HG03066 (cell line): ENCODE measurements at regions not wholly inside any gene's neighbourhood (a gene's known extent, or its start where the extent isn't known, plus 50 kb on each side); places are given as distances from the start of the nearest gene placed in this dataset.

ENCODE experiments used
- ATAC-seq: cut with Tn5 transposase; IDR thresholded peaks from one replicate; pipeline ENCODE4 v1.9.1; 2021; ENCODE audit warnings: low read depth; ENCODE audit not compliant: unreplicated experiment

GRCh38 chr3:46146548-46146947 is 61.6 kb downstream of the CCR1 start:
- no peak for ATAC-seq

- no peak for ATAC-seq
Observed at GRCh38 chr3:46146021-46146420, 62.1 kb downstream of the CCR1 start.

- ATAC-seq, result no peak
Observed at GRCh38 chr3:46145147-46145546, 63.0 kb downstream of the CCR1 start.

DNA sequence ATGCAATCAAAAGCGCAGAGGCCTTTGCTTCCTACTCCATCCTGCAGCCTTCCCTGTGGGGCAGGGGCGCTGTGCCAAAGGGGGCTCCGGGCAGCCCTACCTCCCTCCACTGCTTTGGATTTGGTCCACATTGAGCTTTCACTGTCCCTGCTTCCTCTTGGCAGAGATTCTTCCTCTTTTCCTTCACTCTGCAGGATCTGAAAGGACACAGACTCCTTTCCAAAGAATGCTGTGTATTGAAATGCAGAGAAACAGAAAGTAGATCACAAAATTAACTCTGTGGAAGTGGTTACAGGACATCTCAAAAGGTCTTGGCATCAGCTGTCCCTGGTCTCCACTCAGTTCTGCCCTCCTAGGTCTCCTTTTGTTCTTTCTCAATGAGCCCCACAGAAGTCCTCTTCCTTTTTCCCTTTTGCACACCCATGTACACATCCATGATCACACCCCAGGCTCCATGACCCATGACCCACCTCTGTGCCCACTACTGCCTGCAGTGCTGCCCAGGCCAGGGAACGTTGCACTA is 64.1 kb downstream of the CCR1 start:
- no peak for ATAC-seq

DNA sequence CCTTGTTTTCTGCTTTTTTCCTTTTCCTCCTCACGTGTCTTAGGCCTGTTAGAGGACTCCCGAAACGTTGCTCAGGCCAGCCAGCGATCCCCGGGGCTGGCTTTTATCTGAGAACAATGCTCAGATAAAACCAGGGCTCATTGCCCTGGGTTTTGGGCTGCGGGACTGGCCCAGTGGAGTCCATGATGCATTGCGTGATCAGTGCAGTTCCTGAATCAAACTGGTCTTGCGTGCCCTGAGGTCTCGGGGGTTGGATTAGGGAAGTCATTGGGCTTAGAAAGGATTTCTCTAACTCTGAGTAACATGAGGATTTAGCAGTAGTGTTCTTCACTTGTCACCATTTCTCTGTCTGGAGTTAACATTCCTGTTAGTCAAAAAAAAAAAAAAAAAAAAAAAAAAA is 66.3 kb downstream of the CCR1 start:
- no peak for ATAC-seq

- ATAC-seq, result no peak
Observed at GRCh38 chr3:46138581-46138980, 69.5 kb downstream of the CCR1 start.

DNA sequence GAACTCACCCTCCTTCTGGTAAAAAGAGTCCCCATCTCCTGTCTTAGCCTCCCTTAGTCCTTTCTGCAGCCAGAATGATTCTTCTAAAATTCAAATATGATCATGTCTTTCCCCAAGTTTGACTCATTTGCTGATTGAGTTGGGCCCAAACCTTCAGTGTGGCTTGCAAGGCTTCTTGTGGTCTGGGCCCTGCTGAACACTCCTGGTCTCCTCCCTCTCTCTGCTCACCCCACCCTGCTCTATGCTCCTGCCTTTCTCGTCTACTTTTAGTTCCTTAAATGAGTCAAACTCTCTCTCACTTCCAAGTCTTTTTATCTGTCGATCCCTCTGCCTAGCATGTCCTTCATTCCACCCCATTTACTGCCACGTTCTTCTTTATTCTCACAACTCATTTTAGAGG is 72.6 kb downstream of the CCR1 start:
- no peak for ATAC-seq

- ATAC-seq, result no peak
Observed at GRCh38 chr3:46133285-46133684, 74.8 kb downstream of the CCR1 start.

DNA sequence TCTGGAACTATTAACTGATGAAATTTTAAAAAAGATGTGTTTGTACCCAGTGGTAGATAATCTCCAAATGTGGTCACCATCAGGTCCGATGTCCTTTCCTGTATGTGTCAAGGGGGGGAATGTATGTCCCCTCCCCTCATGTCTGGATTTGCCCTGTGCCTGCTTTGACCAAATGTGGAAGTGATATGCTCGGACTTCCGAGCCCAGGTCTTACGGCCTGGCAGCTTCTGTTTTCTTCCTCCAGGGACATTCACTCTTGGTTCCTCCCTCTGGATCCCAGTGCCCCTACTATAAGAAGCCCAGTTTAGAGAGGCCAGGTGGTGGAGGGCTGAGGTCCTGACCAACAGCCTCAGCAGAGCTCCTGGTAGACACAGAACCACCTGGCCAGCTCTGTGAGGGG is 75.5 kb downstream of the CCR1 start:
- ATAC-seq, result no peak

- ATAC-seq, result no peak
Observed at GRCh38 chr3:46131884-46132450, 76.1 kb downstream of the CCR1 start.

GRCh38 chr3:46130631-46131310 is 77.3 kb downstream of the CCR1 start:
- ATAC-seq, result no peak

GRCh38 chr3:46129588-46130272 is 78.4 kb downstream of the CCR1 start:
- ATAC-seq, result no peak

- no peak for ATAC-seq
Observed at GRCh38 chr3:46127503-46127902, 80.6 kb downstream of the CCR1 start.

- no peak for ATAC-seq
Observed at GRCh38 chr3:46124216-46125177, 83.6 kb downstream of the CCR1 start.

- no peak for ATAC-seq
Observed at GRCh38 chr3:46123646-46124045, 84.5 kb downstream of the CCR1 start.

DNA sequence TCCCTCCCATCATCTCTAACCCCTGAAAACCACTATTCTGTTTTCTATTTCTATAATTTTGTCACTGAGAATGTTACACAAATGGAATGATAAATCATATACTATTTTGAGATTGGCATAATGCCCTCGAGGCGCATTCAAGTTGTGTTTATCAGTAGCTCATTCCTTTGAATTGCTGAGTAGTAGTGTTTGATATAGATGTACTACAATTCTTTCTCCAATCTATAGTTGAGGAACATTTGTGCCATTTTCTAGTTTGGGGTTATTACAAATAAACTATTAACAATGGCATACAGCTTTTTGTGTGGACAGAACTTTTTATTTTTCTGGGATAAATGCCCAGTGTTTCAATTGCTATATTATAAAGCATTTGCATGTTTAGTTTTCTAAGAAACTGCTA is 86.0 kb downstream of the CCR1 start:
- ATAC-seq, result no peak

GRCh38 chr3:46120983-46121382 is 87.1 kb downstream of the CCR1 start:
- no peak for ATAC-seq

DNA sequence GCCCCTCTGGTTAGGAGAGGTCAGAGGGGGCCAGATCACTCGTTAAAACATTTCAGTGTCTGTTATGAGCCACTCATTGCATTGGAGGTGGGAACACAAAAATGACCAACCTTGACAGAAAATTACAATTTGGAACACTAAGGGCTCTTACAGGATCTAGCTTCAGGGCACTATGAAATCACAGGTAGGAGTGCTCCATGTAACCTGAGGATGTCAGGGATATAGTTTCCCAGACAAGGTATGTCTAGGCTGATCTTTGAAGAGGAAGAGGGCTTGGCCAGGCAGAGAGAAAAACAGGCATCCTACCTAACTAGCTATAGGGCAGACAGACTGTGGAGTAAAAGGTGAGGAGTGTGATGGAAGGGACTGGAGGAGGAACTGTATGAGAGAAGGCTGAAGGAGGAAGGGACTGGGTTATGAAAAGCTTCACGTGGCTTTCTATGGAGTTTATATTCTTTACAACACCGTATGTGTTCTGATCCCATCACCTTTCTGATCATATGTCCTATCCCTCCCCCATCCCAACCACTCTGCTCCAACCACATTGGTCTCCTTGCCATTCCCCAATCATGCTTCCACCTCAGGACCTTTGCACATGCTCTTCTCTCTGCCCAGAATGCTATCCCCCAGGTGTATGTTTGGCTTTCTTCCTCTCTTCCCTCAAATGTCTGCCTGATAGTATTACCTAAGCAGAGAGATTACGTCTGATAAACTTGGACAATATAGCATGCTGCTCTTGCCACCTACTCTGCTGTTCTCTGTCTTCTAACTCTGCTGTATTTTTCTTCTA is 88.2 kb downstream of the CCR1 start:
- ATAC-seq, result no peak

DNA sequence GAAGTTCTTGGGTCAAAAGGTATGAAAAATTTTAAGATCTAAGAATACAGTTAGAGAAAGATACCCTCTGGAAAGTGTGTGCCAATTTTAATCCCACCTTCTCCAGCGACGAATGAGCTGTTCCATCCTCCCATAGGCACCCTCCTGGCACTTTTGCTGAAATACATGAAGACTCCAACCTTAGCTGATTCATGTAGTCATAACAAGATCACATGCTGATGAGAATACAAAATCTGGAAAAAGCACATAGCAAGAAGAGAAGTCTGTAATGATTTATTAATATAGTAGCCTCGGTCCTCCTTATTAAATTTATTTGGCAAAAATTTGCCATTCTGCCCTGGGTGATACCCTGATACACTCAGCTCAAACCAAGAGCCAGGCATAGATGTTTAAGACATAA is 88.9 kb downstream of the CCR1 start:
- no peak for ATAC-seq

DNA sequence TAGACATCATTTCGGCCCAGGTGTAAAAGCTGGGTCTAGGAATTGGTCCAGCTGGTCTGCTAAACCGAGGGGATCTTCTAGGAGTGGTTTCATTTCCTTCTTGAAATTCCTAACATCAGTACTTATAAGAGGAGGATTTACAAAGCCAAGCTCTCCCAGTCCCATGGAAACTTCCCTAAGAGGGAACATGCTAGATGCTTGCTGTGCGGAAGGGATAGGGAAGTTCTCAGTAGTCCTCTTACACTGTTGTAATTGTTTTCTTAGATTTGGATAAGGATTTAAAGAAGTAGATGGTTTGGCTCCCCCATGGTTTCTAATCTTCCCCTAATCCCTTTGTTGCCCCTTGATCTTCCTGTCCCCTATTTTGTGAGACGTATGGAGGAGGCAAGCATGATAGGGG is 89.7 kb upstream of the XCR1 start:
- ATAC-seq, result no peak
